GM18858 (cell line): ENCODE measurements at regions not wholly inside any gene's neighbourhood (a gene's known extent, or its start where the extent isn't known, plus 50 kb on each side); places are given as distances from the start of the nearest gene placed in this dataset.

Source experiments
- ATAC-seq: cut with Tn5 transposase; IDR thresholded peaks from one replicate; pipeline ENCODE4 v1.9.1; 2021; ENCODE audit not compliant: unreplicated experiment

DNA sequence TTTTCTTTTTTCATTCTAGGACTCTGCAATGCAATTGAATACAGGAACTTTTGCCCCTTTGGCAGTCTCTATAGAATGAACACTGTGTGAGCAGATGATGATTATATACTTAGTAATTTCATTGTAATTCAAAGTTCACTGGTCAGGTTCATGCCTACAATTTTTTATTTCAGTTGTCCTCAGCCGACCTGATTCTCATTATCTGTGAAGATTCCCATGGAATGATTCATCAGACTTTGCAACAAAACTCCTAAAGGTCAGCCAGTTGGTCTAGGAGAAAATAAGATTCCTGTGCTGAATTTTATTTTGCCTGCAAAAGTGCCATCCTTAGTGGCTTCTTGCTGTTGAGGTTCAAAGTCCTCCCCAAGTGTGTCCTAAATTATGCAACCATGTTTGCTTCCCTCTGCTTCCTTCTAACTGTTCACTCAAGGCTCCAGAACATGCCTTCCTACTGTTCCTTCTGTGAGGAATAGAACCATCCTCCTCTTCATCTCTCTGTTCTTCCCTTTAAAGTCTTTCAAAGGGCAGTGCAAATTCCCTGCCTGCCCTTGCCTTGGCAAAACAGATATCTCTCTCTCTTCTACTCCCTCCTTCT is 194.2 kb upstream of the CNR1 start:
- ATAC-seq = no peak

GRCh38 chr6:88359530-88360202 is 193.5 kb upstream of the CNR1 start:
- ATAC-seq = no peak

DNA sequence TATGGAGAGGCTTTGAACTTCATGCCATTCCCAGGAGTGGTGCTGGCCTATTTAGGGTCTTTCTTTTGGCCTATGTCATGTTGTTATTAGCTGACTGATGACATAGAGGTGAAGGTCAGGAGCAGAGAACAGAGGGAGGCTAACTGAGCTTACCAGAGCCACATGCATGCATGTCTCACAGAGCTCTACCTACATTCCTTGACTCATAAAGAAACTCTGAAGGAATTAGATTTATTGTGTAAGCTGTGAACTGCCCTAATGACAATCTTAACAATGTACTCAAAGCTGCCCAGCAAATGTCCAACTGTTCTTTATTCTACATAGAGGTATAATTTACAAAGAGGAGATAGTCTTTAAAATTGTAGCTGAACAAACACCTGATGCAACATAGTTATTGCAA is 192.7 kb upstream of the CNR1 start:
- no peak for ATAC-seq

DNA sequence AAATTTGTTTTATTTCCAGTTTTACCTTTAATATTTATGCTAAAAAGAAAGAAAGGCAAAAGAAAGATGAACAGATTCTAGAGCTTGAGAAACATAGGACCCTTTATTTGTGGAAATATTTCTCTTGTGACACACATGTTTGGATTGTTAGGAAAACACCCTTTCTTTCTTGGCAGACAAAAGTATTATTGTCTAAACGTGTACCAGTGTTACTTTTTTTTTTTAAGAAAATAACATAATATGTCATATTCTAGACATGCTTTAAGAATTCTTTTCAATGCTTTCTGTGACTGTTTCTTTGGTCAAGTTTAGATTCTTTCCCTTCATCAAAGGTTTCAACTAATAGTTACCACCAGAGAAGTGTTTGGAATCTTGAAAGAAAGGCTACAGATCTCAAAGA is 183.4 kb upstream of the CNR1 start:
- ATAC-seq = no peak

GRCh38 chr6:88342336-88342735 is 176.2 kb upstream of the CNR1 start:
- no peak for ATAC-seq

DNA sequence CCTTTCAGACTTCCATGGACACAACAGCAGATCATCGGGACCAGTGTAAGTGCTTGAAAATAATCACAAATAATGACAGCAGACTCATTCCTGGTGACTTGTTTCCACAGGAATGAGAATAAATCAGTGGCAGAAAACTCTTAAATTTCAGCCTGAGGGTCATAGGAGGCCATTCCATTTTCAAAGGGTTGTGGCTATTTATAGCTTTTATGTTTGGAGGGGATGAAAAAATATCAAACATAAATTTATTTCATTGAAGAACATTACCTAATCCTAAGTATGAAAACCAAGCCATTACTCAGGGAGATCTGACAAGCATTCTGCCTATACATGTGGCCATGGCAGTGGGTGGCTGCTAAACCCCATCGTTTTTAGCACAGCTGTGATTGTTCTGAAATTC is 173.6 kb upstream of the CNR1 start:
- ATAC-seq = no peak

GRCh38 chr6:88321306-88321705 is 155.2 kb upstream of the CNR1 start:
- no peak for ATAC-seq

DNA sequence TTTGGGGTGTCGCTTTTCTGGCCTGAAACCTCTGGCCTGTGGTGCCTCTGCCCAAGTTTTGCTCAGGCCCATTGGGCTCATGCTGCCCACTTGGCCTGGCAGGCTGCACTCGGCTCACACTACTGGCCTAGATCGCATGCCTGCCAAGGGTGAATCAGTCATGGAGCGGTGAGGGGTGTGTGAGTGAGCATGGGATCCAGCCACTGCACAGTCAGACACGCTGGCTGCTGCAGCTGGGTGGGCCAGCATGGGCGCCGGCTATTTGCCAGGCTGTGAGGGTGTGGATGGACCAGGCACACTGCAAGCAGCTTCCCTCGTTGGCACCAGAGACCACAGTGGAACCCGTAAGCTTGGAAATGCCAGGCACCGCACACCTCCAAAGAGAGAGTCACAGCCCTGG is 145.4 kb upstream of the CNR1 start:
- no peak for ATAC-seq

- no peak for ATAC-seq
Observed at GRCh38 chr6:88304520-88304919, 138.4 kb upstream of the CNR1 start.

DNA sequence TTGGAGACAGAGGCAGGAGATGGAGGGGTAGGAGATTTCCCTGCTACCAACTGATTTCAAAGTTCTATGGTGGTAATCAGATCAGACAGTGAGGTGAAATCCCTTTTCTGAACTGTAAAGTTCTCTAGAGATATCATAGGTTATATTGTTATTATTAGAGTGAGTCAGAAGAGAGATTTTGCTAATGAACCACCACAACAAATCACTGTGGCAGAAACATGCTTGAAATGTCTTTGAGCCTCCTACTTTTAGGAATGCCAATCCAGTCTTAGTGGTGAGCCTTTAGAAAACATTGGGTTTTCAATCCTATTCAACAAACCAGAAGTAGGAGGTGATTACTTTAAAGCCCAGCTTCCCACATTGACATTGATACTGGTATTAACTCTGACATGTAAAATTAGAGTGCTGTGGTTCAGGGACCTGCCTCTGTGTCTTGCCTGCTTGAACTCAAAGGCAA is 136.7 kb upstream of the CNR1 start:
- ATAC-seq = no peak

DNA sequence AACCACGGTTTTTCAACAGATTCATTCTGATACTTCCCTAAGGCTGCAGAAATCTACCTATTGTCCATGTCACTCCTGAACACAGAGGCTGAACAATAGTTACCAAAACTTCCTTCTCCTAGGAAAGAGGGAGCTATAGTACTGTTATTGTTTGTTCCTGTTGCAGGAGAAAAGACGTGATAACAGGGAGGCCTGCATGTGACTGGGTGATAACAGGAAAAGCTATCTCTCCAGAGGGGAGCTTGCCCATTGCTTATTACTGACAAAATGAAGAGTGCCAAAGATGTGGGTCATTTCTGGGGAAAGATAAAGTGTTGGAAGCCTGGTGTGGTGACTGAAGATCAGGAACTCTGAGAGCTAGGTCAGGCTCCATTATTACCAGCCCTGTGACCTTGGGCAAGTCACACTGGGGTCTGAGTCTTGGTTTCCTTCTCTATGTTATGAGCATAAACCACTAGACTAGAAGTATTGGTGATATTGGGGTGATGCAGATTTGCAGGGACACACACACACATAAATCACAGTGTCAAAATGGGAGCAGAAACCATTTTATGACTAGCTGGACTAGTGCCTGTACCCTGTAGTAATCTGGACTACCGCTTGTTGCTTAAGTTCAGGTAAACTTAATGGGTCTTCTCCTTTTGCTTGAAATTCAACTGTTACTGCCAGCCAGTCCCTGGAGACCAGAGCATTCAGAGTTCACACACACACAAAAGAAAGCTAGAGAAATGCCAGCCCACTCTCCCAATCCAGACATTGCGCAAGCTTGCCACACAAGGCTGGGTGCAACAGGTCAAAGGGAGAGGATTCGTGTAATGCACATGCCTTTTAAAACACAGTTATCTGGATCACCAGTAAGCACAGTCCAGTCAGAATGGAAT is 136.0 kb upstream of the CNR1 start:
- no peak for ATAC-seq

- ATAC-seq = no peak
Observed at GRCh38 chr6:88301256-88301655, 135.1 kb upstream of the CNR1 start.

- no peak for ATAC-seq
Observed at GRCh38 chr6:88298066-88298845, 132.1 kb upstream of the CNR1 start.

DNA sequence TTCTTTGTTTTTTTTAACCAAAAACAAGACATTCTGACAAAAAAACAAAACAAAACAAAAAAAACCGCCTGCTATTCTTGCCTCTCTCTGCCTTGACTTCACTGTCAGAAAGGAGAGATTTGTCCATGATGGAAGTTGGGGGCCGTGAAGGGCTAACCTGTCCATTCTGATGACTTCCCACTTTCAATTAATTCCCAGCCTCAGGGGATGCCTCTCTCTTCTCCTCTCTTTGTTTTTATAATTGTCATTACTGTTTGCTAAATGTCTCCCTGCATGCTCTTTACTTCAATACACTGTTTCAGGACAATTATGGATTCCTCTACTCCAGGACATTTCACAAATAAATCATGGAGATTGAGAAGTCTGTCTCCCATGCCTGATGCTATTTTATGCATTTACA is 130.5 kb upstream of the CNR1 start:
- ATAC-seq = no peak

DNA sequence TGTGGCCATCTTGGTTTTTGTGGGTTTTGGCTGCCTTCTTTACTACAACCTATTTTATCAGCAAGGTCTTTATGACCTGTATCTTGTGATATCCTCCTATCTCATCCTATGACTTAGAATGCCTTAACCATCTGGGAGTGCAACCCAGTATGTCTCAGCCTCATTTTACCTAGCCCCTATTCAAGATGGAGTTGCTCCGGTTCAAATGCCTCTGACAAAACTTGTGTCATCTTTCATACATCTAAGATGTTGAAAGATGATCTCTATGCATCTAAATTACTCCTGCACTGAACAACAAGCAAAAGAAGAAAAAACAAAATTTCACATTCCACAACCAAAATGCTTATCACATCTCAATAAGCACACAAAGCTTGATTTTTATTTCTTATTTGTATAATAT is 129.5 kb upstream of the CNR1 start:
- no peak for ATAC-seq

GRCh38 chr6:88294702-88295101 is 128.6 kb upstream of the CNR1 start:
- no peak for ATAC-seq

- no peak for ATAC-seq
Observed at GRCh38 chr6:88290411-88290810, 124.3 kb upstream of the CNR1 start.

DNA sequence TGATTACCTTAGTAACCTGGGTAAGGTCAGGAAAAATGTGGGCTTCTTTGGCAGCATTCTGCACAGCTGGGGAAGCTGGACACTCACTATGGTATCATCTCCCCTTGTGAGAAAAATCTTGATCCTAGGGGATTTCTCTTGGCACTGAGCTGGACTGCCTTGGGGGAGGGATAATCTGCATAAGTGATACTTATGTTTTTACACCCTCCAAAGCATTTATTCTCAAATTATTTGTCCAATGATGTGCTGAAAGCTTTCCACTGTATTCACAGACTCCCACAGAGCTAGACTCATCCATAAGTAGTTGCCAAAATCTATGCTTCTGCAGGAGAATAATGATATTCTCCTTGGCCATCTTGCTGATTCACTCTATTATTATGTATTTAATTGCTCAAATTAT is 121.5 kb upstream of the CNR1 start:
- no peak for ATAC-seq

GRCh38 chr6:88276331-88276730 is 110.2 kb upstream of the CNR1 start:
- ATAC-seq = no peak

DNA sequence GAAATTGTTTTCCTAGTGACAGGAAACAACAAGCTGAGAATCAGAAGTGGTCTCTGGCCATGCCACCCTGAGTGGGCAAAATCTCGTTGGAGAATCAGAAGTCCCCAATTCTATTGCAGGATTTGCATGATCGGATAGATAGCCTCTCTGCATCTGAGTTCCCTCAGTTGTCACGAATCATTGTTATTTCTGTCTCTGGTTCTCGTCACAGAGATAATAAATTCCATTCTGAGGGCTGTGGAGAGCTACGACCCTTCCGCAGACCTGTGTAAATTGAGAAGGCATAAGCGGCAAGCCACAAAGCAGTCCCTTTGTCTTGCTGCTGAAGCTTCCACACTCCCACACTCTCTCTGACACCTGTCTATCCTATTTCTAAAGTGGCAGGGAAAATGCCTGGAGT is 102.4 kb upstream of the CNR1 start:
- no peak for ATAC-seq

GRCh38 chr6:88266126-88266525 is 100.0 kb upstream of the CNR1 start:
- no peak for ATAC-seq
